Putamen (tissue), 1 donor: ENCODE measurements at regions not wholly inside any gene's neighbourhood (a gene's known extent, or its start where the extent isn't known, plus 50 kb on each side); places are given as distances from the start of the nearest gene placed in this dataset.

Experiments
- DNase-seq: peaks from one replicate; pipeline ENCODE4 v3.0.0-alpha.2; 2016; ENCODE audit warnings: low spot score

- no peak for DNase-seq
Measured at GRCh38 chr13:111517641-111518010, 197.2 kb downstream of the TEX29 start.

GRCh38 chr13:111518161-111518792 is 197.8 kb downstream of the TEX29 start:
- no peak for DNase-seq

- DNase-seq, result no peak
Measured at GRCh38 chr13:111519041-111519440, 198.6 kb downstream of the TEX29 start.

DNA sequence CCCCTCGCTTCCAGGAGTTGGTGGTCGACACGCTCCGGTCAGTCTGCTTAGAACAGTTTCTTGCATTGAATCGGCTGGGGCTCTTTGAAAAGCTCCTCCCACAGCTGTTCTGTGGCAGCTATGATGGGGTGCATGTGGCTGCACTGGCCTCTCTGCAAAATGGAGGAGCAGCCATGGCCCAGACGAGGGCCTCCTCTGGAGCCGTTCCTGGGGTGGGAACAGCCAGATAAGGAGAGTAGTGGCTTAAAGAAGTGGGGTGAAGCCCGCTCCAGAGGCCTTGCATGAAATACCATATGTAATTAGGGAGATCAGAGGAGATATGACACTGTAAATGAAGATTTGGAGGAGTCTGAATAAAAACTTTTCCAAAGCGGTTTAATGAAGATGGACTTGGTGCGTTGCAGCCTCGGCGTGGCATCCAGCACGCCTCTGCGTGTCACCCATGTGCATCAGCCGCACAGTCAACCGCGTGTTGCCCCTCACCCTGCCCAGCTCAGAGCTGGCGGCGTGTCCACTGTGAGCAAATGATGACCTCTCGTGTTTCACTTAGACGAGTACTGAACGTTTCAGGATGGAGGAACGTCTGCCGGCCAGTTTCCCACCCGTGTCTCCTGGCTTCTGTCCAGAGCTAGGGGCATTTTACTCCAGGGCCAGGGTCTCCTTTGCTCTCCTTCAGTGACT is 199.2 kb downstream of the TEX29 start:
- no peak for DNase-seq

DNA sequence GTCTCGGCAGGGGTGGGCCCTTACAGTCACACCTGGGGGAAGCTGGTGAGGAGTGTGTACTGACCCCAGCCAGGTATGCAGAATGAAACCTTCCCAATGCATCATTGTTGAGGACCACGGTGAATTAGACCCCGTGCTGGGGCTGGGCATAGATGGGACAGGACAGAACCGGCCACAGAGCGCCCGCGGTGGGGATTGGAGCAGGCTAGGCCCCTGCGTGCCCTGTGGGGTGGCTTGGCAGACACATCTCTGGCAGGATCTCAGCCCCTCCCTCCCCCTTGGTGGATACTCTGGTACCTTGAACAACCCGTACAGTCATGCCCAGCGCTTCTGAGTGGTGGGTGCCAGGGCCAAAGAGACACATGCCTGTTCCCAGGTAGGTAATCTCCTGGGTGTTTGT is 200.6 kb downstream of the TEX29 start:
- DNase-seq, result no peak

DNA sequence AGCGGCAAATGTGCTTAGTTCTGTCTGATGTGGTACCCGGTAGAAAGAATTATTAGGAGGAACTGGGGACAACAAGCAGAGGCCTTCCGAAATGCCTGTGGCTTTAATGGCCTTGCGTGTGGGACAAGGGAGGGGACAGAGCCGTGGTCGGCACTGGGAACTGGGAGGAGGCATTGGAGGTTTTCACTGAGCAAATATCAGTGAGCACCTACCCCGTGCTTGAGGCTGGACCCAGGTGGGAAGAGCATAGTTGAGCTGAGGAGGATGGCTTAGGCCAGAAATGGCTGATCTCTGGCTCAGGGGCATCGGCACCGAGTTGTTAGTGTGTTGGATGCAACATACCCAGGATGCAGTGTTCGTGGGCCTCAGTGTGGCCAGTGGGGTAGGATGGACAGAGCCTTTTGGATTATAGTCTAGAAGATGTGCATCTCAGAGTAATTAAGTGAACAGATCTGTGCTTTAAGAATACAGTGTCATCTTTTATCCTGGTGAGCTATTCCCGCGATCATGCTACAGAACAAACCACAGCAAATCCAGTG is 201.3 kb downstream of the TEX29 start:
- no peak for DNase-seq

DNA sequence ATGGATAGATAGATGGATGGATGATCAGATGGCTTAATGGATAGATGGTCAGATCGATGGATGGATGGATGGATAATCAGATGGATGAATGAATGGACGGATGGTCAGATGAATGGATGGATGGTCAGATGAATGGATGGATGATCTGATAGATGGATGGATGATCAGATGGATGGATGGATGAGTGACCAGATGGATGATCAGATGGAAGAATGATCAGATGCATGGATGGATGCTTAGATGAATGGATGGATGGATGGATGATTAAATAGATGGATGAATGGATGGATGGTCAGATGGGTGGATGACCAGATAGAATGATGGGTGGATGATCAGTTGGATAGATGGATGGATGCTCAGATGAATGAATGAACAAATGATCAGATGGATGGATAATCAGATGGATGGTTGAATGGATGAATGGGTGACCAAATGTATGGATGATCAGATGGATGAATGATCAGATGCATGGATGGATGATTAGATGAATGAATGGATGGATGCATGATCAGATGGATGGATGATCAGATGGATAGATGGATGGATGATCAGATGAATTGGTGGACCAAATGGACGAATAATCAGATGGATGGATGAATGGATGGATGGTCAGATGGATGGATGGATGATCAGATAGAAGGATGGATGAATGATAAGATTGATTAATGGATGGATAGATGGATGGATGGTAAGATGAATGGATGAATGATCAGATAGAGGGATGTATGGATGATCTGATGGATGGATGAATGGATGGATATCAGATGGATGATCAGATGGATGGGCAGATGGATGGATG is 205.1 kb downstream of the TEX29 start:
- no peak for DNase-seq

GRCh38 chr13:111526922-111527321 is 206.5 kb downstream of the TEX29 start:
- no peak for DNase-seq

DNA sequence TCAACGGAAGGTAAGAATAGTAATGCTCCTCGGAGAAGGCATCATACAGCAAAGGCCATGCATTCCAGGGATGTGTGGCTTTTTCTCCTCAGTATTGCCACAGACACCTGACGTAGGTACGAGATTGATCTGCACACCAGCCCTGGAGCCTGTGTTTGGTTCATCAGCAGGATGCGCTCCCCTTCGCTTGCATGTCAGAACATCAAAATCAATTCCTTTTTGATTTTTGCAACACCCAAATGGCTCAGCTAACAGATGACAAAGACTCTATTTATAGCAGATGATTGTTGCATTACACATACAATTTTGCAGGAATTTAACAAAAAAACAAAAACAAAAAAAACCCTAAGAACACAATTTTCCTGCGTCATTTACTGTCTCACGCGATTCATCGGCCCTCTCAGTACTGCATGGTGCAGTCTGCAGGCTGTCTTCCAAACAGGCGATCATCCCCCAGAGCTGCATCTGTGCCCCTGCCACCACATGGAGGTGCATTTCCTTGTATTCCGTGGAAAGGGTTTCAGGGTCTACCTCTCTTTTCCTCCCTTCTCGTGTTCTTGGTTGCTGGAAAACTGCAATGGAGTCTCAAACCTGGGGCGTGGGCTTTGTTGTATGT is 207.3 kb downstream of the TEX29 start:
- DNase-seq, result no peak

GRCh38 chr13:111528513-111528912 is 208.1 kb downstream of the TEX29 start:
- DNase-seq, result no peak

DNA sequence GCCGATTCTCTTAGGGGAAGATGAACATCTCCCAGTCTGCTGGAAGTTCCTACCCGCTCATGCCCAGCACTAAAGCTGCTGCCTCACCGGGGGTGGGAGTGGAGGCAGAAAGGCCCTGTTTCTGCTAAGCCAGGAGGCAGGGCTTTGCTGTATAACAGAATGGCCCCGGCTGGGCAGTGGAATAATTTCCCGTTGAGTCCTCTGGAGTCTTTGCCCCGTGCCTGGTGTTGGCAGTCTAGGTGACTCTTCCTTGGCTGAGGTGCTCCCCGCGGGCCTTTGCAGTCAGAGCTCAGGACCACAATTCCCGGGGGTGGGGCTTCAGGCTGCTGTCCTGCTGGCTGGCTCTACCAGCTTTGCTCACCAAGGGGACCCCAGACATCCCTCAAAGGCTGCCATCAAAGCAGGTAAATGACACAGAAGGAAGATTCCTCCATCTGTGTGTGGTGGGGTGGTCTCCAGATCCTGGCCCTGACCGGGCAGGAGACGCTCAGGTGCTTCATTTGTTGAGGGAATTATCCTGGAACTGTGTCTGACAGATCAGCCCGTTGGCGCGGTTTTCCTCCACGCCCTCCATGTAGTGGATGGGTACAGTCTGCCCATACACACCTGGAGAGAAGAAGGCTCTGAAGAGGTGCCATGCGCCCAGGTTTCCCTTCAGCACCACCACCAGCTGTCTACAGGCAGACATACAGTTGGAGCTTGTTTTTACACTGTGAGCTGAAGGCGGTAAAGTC is 209.9 kb downstream of the TEX29 start:
- DNase-seq, result no peak

DNA sequence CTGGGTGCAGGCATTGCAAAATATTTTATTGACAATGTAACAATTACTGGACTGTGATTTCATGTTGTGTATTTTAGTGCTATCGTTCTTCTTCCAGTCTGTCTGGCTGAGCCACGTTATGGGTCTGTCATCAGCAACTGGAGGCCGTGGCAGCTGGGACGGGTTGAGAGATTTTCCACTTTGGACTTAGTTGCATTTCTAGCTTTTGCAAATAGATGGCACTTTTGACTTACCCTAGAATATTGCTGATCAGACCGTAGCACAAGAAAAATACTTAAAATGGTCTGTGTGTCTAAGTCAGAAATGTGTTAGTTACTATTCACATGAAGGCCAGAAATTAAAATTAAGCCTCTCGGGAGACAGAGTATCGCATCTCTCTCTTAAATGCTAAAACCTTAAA is 211.1 kb downstream of the TEX29 start:
- DNase-seq, result peak; percentile 65

DNA sequence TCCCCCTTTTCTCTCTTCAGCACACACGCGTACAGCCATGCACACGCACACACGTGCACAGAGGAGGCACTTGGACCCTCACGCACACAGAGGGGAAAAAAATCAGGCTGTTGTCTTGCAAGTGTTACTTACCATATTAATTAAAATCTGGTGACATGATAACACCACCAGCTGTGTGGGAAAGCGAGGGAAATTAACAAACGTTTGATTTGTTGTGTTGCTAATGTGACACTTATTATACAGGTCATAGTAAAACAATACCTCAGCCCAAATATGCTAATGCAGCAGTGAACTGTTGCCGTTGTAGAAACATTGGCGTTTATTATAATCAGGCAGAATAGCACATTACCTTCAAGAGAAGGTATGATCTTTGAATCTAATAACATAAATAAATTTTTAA is 211.7 kb downstream of the TEX29 start:
- DNase-seq, result no peak

DNA sequence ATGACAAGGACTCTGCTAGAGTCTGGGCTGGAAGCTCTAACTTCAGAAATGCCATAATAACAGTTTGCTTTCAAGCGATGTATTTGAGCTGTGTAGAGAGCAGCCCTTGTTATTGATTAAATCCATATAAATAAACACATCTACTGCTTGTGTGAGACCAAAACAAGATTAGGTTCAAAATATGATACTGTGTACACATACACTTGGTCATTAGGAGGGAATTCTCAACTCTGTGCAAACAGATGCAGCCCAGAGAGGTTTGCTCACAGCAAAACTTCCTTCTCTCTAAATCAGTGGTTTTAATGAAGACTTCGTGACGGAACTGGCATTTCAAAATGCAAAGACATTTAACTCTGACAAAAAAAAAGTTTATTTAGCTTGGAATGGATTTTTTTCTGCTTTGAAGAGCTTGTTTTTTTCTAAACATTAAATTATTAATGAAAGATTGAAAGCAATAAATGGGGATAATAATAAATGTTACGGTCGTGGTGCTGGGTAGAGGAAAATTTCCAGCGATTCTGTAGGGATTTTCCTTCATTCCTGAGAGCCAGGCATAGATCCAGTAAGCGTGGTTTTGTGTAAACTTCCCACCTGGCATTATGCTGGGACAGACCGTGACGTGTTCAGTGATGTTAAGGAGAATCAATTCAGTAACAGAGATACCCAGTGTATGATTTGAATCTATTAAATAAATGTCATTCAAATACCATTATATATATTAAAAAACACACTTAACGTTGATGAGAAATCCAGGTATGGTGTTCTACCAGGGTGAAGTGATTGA is 213.7 kb downstream of the TEX29 start:
- no peak for DNase-seq

GRCh38 chr13:111534751-111535522 is 214.5 kb downstream of the TEX29 start:
- no peak for DNase-seq

DNA sequence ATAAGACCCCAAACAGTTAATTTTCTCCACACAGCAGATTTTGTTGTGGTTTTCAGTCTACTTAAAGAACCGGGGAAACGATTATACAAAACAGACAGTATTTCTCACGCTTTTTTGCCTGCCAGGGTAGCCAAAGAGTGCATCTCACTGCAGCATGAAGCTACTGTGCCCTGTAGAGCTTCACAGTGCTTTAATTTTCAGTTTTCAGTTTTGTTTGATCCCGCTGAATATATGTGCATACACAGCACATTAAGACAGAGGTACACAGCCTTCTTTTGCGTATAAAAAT is 215.0 kb downstream of the TEX29 start:
- DNase-seq, result no peak

DNA sequence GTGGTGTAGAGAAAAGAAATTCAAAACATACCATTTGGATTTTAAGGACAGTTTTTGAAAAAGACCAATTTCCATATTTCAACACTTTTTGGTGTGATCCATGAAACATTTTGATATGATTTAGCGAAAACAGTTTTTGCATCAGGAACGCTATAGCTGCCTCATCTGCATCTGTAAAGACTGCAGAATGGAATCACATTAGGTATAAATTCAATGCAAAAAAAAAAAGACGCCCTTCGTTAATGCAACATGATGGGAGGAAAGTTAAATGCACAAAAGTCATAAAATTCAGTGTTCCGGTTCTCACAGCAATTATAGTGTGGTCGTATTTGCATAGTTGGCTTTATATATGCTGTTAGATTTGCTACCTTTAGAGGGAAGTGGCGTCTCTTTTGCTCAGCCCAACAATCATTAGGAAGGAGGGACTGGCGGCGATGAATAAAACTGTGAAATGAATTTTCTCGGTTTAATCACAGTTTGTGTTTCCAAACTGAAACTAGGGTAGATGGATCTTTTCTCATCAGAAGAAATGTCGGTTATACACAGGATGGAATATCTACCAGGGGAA is 215.7 kb downstream of the TEX29 start:
- no peak for DNase-seq

DNA sequence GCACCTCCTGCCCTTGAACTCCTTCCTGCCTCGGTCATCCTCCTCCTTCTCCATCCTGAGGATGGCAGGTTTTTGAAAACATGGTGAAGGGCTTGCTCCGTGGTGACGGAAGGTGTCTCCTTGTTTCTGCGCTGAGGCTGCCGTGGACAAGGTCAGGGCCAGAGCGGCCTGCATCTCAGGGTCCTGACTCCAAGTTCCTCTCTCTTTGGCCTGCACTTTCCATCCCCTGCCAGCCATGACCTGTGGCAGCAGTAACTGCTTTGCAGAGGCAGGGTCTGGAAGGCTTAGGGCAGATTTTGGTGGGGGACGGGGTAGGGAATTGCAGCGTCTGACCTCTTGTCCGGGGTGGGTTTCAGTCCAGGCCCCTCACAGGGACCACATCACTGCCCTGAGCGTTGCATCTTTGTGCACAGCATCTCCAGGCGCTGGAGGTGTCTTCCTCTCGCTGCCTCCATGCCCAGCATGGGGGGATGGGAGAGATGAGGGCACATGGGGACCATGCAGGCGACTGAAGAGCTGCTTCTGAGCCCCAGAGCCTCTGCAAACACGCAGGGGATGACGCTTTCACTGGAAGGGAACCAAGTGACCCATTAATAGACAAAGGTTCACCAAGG is 216.8 kb downstream of the TEX29 start:
- DNase-seq, result no peak

DNA sequence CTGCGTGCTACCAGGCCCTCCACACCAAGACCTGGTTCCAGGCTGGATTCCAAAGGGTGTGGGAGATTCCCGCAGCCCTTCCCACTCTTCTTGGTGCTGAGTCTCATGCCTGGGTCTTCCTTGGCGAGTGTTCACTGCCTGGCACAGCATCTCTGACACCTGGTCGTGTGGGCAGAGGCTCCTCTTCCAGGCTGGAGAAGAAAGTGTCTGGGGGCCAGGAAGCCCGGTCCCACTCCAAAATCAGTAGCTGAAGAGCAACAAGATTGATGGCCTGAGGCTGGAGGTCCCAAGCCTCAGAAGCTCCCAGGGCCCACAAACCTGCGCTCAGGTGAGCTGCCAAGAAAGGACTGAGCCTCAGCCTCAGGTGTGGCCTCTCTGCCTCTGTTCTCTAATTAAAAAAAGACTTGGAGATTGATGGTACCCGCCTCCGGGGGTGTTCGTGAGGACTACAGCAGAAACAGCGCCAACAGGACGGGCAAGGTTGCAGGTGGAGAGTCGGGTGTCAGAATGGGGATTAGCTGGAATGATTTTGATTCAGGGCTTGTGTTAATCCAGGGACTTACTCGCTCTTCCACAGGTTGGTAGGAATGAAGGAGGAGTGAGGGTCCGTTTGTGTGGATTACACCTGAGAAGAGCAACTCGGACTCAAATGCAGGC is 217.5 kb downstream of the TEX29 start:
- DNase-seq, result no peak
